IPS DF 4.7 (cell line): ENCODE measurements at regions not wholly inside any gene's neighbourhood (a gene's known extent, or its start where the extent isn't known, plus 50 kb on each side); places are given as distances from the start of the nearest gene placed in this dataset.

Experiments
- DNase-seq: peaks from one replicate; pipeline ENCODE4 v3.0.0-alpha.2; 2013; ENCODE audit warnings: low spot score; ENCODE audit errors: extremely low read depth

DNA sequence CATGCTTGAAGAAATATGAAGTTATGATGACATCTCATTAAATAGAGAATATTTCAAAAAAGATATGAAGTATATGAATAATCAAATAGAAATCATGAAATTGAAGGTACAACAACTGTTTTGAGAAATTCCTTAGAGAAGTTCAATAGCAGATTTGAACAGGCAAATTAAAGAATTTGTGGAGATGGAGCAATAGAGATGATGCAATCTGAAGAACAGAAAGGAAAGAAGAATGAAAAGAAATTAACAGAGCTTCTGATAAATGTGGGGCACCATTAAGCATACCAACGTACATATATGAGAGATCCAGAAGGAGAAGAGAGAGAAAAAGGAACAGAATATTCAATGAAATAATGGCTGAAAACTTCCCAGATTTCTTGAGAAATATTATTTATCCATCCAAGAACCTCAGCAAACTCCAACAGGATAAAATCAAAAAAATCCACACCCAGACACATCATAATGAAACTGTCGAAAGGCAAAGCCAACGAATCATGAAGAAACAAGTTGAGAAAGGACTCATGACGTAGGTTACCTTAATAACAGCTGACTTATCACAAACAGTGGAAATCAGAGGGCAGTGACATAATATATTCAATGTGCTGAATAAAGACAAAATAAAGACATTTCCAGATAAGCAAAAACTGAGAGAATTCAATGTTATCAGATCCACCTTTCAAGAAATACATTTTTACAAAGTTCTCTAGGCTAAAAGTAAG, 297.2 kb upstream of the TARS1 start:
- DNase-seq: no peak

DNA sequence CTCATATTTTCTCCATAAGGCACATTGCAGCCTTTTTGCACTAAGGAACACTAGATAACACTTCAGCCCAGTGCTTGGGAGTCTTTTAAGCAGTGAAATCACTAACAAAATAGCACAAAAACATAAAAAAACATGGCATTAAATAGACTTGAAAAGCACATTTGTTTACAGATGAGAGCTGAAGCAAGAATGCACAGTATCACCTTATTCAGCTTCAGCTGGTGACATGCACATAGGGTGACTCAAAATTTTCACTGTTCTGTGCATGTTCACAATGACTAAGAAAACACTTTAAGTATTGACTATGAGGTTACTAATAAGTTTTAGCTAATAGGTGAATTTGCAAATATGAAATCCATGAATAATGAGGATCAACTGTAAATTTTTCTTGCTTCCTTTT, 293.9 kb upstream of the TARS1 start:
- DNase-seq: no peak

DNA sequence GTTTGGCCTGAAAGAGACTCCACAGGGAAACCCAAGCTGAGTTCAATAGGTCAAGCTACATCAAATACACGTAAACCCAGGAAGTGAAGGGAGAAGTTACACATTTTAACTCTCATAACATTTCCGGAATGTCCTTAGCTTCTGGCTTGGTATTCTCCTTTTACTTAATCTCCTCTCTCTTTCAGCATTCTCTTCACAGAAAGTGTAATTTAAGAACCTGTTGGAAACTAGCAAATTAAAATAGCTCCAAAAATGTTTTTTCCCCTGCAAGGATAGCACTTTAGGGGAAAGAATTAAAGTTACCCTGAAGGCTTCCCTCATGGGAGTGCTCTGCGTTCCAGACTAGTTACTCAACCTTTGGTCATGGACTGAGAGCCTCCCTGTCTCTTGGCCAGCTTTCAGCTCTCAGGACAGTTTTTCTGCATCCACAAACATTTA, 292.7 kb upstream of the TARS1 start:
- DNase-seq: no peak

DNA sequence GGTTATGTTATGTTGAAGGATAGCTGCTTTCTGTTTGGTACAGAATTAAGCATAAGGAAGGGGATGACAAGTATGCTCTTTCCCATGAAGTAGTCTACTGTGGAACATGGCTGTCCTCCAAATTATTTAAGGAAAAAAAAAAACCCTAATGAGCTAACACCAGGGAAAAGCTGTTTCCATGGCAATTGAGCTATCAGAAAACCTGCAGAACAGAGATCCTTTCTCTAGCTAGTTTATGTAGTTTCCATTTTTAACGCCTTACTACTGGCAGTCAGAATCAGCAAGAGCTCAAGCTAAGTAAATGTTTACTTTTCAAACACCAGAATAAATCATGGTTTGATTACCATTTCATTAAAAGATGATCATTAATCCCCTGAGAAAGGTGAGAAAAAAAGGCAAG, 287.4 kb upstream of the TARS1 start:
- no peak for DNase-seq

DNA sequence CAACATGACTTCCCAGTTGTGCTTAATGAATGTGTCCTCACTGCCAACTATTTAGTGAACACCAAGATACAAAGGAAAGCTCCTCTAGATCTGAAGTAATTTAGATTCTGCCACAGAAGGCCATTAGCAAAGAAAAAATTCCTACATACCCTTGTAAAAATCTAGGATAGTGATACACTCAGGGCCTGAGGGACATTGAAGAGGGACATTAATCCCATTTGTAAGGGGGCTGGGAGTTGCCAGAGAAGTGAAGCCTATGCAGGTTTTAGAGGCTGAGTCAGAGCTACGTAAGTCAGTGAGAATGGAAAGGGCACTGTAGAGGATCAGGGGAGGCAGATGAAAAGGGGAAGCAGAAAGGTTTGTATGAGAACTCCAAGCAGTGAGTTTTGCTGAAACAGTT, 286.9 kb upstream of the TARS1 start:
- DNase-seq: no peak

DNA sequence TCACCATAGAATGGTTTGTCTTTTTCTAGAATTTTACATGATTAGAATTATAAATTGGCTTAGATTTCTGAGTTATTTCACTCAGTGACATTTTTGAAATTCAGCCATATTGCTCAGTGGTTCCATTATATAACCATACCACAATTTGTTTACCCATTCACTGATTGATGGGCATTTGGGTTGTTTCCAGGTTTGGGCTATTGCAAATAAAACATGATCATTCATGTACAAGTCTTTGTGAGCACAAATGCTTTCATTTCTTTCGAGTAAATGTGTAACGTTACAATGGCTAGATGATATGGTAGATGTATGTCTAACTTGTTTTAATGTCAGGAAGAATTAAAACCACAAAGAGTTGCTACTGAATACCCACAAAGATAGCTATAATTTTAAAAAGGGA, 279.9 kb upstream of the TARS1 start:
- no peak for DNase-seq

DNA sequence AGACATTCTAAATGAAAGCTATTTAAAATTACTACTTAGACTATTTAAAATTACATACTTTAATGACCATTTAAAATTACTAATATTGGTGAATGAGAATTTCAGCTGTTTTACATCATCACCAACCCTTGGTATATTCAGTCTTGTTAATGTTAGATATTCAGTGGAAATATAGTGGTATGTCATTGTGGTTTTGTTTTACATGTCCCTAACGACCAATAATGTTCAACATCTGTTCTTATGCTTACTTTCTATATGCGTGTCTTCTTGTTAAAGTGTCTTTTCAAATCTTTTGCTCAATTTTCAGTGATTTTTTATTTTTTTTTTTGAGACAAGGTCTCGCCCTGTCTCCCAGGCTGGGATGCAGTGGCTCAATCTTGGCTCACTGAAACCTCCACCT, 279.3 kb upstream of the TARS1 start:
- DNase-seq: no peak

DNA sequence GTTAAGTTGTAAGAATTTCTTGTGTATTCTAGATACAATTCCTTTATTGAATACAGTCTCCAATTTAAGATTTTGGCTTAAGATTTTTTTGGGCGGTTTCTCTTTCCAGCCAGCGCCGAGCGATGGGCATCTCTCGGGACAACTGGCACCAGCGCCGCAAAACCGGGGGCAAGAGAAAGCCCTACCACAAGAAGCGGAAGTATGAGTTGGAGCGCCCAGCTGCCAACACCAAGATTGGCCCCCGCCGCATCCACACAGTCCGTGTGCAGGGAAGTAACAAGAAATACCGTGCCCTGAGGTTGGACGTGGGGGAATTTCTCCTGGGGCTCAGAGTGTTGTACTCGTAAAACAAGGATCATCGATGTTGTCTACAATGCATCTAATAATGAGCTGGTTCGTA, 278.7 kb upstream of the TARS1 start:
- DNase-seq: no peak

DNA sequence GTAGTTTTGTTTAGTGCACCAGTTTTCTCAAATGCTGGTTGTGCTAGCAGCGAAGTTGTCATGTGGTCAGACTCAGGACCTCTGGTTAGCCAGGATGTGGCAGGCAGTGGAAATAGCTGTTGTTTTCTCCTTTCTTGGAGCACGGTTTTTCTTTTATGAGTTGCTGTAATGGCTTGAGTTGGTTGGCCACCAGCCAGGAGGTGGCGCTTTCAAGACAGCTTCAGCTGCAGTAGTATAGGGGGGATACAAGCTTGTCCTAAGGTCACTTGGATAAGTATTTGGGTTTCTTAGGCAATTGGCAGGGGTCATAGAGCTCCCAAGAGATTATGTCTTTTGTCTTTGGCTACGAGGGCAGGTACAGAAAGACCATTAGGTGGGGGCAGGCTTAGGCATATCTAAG, 274.2 kb upstream of the TARS1 start:
- no peak for DNase-seq

DNA sequence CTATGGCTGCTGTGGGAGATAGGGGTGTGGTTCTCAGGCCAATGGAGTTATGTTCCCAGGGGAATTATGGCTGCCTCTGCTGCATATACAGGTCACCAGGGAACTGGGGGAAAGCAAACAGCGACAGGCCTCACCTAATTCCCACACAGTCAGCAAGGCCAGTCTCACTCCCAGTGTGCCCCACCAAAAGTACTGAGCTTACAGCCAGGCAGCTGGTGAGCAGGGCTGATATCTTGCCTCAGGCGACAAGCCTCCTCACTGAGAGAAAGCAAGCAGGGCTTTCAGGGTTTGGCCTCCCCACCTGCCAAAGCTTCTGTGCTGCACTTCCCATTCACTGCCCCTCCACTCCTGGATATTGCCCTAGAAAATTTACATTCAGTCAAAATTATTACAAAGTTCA, 273.8 kb upstream of the TARS1 start:
- DNase-seq: no peak

DNA sequence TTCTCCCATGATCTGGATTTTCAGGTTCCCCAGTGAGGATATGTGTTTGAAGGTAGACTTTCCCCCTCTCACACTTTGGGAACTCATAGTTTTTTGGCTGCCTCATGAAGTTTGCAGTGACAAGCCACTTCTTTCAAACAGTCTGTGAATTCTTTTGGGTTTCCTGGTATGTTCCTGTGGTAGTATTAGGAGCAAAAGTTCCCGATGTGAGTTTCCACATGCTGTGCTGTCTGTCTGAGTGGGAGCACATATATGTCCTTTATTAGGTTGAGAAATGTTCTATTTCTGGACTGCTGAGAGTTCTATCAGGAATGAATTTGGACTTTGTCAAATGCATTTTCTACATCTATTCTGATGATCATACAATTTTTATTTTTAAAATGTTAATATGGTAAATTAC, 273.2 kb upstream of the TARS1 start:
- no peak for DNase-seq

DNA sequence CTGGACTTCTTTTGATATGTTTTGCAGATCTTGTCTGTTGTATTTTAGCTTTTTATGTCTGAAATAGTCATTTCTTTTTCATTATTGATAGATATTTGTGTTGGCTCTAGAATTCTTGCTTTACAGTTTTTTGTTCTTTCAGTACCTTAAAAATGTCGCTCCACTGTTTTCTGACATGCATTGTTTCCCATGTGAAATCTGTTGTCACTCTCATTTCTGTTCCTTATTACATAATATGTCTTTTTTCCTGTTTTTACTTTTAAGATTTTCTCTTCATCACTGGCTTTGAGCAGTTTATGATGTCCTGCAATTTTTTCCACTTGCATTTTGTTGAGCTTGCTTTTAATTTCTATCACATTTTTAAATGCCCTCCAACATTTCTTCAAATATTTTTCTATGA, 270.4 kb upstream of the TARS1 start:
- DNase-seq: no peak

DNA sequence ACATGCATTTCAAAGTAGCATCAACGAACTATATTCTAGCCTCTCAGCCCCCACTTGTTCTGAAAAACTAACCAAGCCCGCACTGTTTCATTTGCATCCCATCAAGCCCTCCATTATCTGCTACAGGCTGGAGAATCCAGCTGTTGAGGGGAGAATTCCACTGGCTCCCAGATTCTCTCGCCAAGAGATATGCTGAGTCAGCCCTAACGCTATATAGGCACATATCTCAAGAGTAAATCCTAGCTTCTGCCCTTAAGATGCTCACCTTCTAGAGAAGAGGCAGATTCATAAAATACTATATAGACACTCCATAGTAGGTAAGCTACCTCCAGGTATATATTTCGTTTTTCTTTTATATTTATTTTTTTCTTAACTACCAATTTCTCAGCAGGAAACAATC, 266.4 kb upstream of the TARS1 start:
- no peak for DNase-seq

DNA sequence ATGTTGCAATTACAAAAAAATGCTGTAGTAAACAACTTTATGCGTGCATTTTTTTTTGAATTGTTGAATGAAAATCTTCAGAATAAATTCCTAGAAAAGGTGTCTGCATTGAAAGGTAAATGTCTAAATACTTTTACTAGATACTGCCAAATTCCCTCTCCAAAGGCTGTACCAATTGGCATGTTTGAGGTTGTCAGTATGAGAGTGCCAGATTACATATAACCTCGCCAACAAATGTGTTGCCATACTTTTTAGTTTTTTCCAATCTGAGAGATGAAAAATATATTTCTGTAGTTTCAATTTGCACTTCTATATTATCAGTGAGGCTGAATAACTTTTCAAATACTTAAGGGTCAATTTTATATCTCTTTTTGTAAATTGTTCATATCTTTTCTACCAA, 261.5 kb upstream of the TARS1 start:
- no peak for DNase-seq

DNA sequence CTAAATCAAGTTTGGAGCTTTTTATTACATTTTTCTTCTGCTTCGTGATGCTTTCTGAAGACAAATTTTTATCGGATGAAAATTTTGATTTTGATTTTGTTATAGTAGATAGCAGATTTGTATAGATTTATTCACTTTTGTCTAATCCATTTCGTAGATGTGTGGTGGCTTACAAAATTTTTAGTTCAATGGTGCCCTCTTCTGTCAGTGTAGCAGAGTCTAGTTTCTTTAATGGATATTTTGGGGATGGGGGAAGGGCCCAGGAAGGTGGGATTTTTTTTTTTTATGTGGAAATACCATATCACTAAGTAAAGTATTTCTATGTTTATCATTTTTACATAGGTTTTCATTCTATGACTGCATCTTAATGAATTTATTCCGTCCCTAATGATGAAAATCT, 259.9 kb upstream of the TARS1 start:
- DNase-seq: no peak

DNA sequence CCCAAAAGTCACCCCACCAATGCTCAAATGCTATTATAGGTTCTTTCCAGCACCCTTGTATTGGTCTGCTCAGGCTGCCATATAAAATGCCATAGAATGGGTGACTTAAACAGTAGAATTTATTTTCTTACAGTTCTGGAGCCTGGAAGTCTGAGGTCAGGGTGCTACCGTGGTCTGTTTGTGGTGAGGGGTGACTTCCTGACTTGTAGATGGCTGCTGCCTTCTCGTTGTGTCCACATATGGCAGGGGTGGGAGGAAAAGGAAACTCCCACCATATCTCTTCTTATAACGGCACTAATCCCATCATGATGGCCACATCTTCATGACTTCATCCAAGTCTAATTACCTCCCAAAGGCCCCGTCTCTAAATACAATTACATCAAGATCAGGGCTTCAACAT, 257.8 kb upstream of the TARS1 start:
- no peak for DNase-seq

DNA sequence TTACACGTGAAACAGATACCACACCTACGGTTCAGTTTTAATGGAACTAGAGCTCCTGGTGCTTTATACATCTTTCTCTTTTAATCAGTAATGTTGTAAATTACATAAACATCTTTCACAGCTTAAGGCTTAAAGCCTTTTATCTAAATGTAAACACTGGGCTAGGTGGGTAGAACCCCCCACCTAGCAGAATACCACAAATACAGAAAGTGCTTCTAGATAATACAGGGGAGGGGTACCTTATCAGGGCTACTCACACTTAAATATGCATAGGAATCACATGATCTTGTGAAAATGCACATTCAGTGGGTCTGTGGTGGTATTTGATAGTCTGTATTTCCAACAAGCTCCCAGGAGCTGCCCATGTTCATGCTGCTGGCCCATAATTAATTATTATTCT, 256.4 kb upstream of the TARS1 start:
- DNase-seq: no peak

DNA sequence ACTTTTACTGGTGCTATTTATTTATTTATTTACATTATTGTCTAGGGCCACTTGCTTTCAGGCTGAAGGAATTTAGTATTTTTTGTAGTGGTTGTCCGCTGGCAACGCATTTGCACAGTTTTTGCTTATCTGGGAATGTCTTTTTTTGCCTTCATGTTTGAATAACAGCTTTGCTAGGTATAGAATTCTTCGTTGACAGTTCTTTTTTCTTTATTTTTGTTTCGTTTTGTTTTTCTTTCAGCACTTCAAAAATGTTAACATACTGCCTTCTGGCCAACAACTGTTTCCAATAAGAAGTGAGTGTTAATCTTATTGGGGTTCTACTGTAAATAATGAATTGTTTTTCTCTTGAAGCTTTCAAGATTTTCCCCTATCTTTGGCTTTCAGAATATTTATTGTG, 252.7 kb upstream of the TARS1 start:
- DNase-seq: no peak

DNA sequence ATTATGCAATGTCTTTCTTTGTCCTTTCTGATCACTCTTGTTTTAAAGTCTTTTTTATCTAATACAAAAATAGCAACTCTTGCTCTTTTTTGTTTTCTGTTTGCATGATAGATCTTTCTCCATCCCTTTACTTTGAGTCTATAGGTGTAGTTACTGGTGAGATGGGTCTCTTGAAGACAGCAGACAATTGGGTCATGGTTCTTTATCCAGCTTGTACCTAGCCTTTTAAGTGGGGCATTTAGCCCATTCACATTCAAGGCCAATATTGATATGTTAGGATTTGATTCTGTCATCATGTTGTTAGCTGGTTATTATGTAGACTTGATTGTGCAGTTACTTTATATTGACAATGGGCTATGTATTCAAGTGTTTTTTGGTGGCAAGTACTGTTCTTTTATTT, 245.9 kb upstream of the TARS1 start:
- DNase-seq: no peak

DNA sequence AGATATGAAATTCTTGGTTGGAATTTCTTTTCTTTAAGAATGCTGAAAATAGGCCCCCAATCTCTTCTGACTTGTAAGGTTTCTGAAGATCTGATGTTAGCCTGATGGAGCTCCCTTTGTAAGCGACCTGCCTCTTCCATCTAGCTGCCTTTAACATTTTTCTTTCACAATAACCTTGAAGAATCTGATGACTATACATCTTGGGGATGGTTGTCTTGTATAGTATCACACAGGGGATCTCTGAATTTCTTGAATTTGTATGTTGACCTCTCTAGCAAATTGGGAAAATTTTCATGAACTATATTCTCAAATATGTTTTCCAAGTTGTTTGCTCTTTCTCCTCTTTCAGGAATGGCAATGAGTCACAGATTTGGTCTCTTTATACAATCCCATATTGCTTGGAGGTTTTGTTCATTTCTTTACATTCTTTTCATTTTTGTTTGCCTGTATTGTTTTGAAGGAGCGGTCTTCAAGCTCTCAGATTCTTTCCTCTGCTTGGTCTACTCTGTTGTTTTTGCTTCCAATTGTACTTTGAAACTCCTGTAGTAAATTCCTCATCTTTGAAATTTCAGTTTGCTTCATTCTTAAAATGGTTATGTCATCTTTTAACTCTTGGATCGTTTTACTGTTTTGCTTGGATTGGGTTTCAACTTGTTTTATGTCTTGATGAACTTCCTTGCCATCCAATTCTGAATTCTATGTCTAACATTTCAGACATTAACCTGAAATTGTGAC, 245.2 kb upstream of the TARS1 start:
- DNase-seq: no peak

DNA sequence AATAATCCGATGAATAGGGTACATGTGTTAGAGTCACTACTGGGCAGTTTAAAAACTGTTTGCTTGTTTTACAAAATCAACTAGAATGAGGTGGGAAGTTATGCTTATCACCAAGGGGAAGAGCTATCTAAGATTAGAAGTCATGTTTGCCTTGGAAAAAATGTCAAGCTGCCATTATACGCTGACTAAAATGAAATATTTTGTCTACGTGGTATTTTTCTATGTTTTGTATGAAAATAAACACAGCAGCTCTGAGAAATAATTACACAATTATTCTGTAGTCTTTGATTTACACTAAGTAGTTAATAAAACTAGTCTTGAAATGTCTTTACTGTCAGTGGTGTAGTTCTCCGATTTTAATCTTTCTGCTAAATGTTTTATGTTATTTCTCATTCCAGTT, 241.9 kb upstream of the TARS1 start:
- DNase-seq: no peak

DNA sequence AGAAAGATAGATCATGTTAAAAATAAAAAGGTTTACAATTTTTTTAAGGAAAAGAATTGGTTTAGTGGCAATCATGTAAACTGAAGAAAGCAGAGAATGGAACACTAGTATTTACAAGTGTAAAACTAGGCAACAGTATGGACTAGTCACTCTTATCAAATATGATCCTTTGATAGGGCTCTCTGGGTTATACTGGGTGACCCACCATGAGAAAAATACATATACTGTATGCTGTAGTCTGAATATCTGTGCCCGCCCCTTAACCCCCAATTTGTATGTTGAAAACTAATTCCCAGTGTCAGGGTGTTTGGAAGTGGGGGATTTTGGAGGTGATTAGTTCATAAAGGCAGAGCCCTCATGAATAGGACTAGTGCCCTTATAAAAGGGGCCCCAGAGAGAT, 236.8 kb upstream of the TARS1 start:
- DNase-seq: no peak

DNA sequence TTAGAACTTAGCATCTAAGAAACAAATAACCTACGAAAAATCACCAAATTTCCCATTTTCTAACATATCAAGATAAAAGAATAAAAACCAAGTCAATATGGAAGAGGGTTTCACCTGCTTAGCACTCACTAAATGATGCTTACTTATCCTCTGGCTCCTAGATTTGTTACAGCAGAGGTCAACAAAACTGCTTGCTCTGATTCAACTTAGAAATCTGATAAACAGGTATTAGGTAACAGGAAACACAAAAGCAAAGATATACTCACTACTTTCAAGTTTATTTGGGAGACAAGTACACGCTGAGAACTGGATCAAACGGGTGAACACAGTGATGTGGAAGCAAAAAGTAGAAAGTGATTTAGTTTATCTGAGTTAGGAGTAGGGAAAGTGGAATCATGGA, 235.7 kb upstream of the TARS1 start:
- no peak for DNase-seq
